Panc1 (cell line): ENCODE measurements at regions not wholly inside any gene's neighbourhood (a gene's known extent, or its start where the extent isn't known, plus 50 kb on each side); places are given as distances from the start of the nearest gene placed in this dataset.

ENCODE experiments used
- ATAC-seq: fragments of 200-7000 bp; cut with Tn5 transposase; 2 replicates; pipeline ENCODE4 v1.9.1; 2020; ENCODE audit warnings: mild to moderate bottlenecking, moderate library complexity
- BruUV-seq: library from RNA; stranded (reverse); fragments of 400-500 nt; replicated peaks from 2 replicates; lab custom pipeline; 2021; lab: Mats Ljungman, UMichigan
- CTCF ChIA-PET: fragments of 300-600 bp; sonication (Branson Sonifier 250); formaldehyde crosslinking; loops from one replicate; lab custom pipeline; 2022; ENCODE audit warnings: antibody characterized with exemption; lab: Charles Lee
- POLR2A ChIA-PET: fragments of 300-600 bp; sonication (Branson Sonifier 250); formaldehyde crosslinking; loops from one replicate; lab custom pipeline; 2022; ENCODE audit warnings: antibody characterized with exemption; lab: Charles Lee
- DNase-seq: peaks from one replicate; pipeline ENCODE4 v3.0.0-alpha.2; 2010; ENCODE audit warnings: low read depth, low spot score
- H3K27ac ChIP-seq: 2 replicates; pipeline ENCODE4 v1.5.1; 2011; ENCODE audit warnings: mild to moderate bottlenecking, low read length, inconsistent platforms
- H3K27me3 ChIP-seq: fragments of 200-500 bp; sonication (Bioruptor generic); 2 replicates; pipeline ENCODE4 v1.6.0; 2014; ENCODE audit warnings: low read length, inconsistent platforms; ENCODE audit not compliant: control insufficient read depth, insufficient read depth
- H3K36me3 ChIP-seq: fragments of 200-500 bp; sonication (Bioruptor generic); 2 replicates; pipeline ENCODE4 v1.5.1; 2014; ENCODE audit warnings: inconsistent platforms, mild to moderate bottlenecking, low read length, moderate library complexity; ENCODE audit not compliant: control insufficient read depth, insufficient read depth
- H3K4me1 ChIP-seq: 2 replicates; pipeline ENCODE4 v1.5.1; 2011; ENCODE audit warnings: inconsistent platforms, mild to moderate bottlenecking, low read length, moderate library complexity; ENCODE audit not compliant: control insufficient read depth, insufficient read depth
- H3K4me3 ChIP-seq, 2 experiments: 2 replicates each; pipeline ENCODE4 v1.5.1; 2011 to 2012; ENCODE audit warnings: low read depth in 2 of 2, low read length in 2 of 2, mild to moderate bottlenecking in 2 of 2, inconsistent platforms in 1 of 2, moderate library complexity in 1 of 2
- H3K9me3 ChIP-seq: fragments of 200-500 bp; sonication (Bioruptor generic); 2 replicates; pipeline ENCODE4 v1.5.1; 2014; ENCODE audit warnings: low read depth, mild to moderate bottlenecking, inconsistent platforms, low read length, moderate library complexity; ENCODE audit not compliant: control insufficient read depth, insufficient read depth
- CTCF ChIP-seq: fragments of 450-650 bp; IDR thresholded peaks from 2 replicates; pipeline ENCODE4 v1.5.1; 2017; ENCODE audit warnings: mild to moderate bottlenecking
- POLR2AphosphoS5 ChIP-seq: IDR thresholded peaks from 2 replicates; pipeline ENCODE4 v1.6.1; 2012; ENCODE audit warnings: mild to moderate bottlenecking, low read depth, low read length, moderate library complexity
- REST ChIP-seq, 2 experiments: IDR thresholded peaks; 2 replicates each; pipeline ENCODE4 v1.6.1; 2011 to 2012; ENCODE audit warnings: low read depth in 2 of 2, control low read depth in 1 of 2, low read length in 1 of 2, mild to moderate bottlenecking in 1 of 2, moderate library complexity in 1 of 2; ENCODE audit not compliant: insufficient read depth in 1 of 2
- SIN3A ChIP-seq: IDR thresholded peaks from 2 replicates; pipeline ENCODE4 v1.6.1; 2012; ENCODE audit warnings: low read depth, mild to moderate bottlenecking, low read length, moderate library complexity, borderline replicate concordance; ENCODE audit not compliant: insufficient read depth
- TCF7L2 ChIP-seq: IDR thresholded peaks from 2 replicates; pipeline ENCODE4 v1.6.1; 2011; ENCODE audit warnings: mild to moderate bottlenecking, low read depth, low read length, inconsistent platforms
- in situ Hi-C: cut with HindIII; loops from 2 replicates; pipeline ENCODE4 v1.10.0; 2016; ENCODE audit warnings: low sequenced_read_pairs, low pct_unique_long_range_greater_than_20kb
- intact Hi-C: fragments of 100-400 bp; cut with micrococcal nuclease; formaldehyde crosslinking; loops from one replicate; pipeline ENCODE4 v1.10.0; 2022; ENCODE audit not compliant: unreplicated experiment

- intact Hi-C loops (no loop called here), in situ Hi-C loops (no loop called here)
- POLR2A ChIA-PET, result no interaction called here
- H3K27ac ChIP-seq, result no peak overlapping the region
- ATAC-seq, result no peak
- no peak for DNase-seq
- CTCF ChIA-PET, result no interaction called here
- TF ChIP-seq SIN3A (no peak), TCF7L2 (no peak), REST (IDR thresholded peaks at IDR 0.05; ENCODE audit: insufficient read depth in 1 of 2, low read depth in 2 of 2, low read length in 1 of 2) (no peak), CTCF (no peak), POLR2AphosphoS5 (no peak)
- H3K4me1 ChIP-seq, result no peaks in the 10 kb centered on the region
- no peaks in the 10 kb centered on the region for H3K27me3 ChIP-seq
- H3K4me3 ChIP-seq, result no peak overlapping the region
- H3K9me3 ChIP-seq, result no peaks in the 10 kb centered on the region
- no TSS peak for BruUV-seq
- no peaks in the 10 kb centered on the region for H3K36me3 ChIP-seq
Measured at GRCh38 chrX:114017086-114017485, 566.8 kb upstream of the HTR2C start.

GRCh38 chrX:114015966-114016365, 567.9 kb upstream of the HTR2C start:
- H3K9me3 ChIP-seq, result no peaks in the 10 kb centered on the region
- TF ChIP-seq REST (IDR thresholded peaks at IDR 0.05; ENCODE audit: insufficient read depth in 1 of 2, low read depth in 2 of 2, low read length in 1 of 2), result no peak
- TF ChIP-seq SIN3A, result no peak
- no peak for TF ChIP-seq TCF7L2
- TF ChIP-seq CTCF, result no peak
- TF ChIP-seq POLR2AphosphoS5, result no peak
- H3K4me3 ChIP-seq, result no peak overlapping the region
- H3K27me3 ChIP-seq, result no peaks in the 10 kb centered on the region
- H3K27ac ChIP-seq, result no peak overlapping the region
- POLR2A ChIA-PET, result no interaction called here
- H3K36me3 ChIP-seq, result no peaks in the 10 kb centered on the region
- in situ Hi-C loops, result no loop called here
- no peaks in the 10 kb centered on the region for H3K4me1 ChIP-seq
- CTCF ChIA-PET, result no interaction called here
- DNase-seq (no peak), ATAC-seq (no peak)
- intact Hi-C loops, result no loop called here
- BruUV-seq, result no TSS peak
